ENCODE measurements at regions not wholly inside any gene's neighbourhood (a gene's known extent, or its start where the extent isn't known, plus 50 kb on each side); places are given as distances from the start of the nearest gene placed in this dataset.

- no peaks in the 10 kb centered on the region for H3K4me1 ChIP-seq
- no peak for DNase-seq
- H3K36me3 ChIP-seq (ENCODE audit: low read depth, missing control alignments) = no peaks in the 10 kb centered on the region
- intact Hi-C loops (cut with DNase I; ENCODE audit: low total_unique reads) = no loop called here
- H3K9me3 ChIP-seq = no peaks in the 10 kb centered on the region
- no peak overlapping the region for H3K27ac ChIP-seq
- H3K4me3 ChIP-seq = no peak overlapping the region
- 100% methylated on average over 1 of the region's 1 CpG for WGBS, 2 donors
- TF ChIP-seq POLR2A (IDR thresholded peaks at IDR 0.05) = no peak
- TF ChIP-seq, protein P1, sequence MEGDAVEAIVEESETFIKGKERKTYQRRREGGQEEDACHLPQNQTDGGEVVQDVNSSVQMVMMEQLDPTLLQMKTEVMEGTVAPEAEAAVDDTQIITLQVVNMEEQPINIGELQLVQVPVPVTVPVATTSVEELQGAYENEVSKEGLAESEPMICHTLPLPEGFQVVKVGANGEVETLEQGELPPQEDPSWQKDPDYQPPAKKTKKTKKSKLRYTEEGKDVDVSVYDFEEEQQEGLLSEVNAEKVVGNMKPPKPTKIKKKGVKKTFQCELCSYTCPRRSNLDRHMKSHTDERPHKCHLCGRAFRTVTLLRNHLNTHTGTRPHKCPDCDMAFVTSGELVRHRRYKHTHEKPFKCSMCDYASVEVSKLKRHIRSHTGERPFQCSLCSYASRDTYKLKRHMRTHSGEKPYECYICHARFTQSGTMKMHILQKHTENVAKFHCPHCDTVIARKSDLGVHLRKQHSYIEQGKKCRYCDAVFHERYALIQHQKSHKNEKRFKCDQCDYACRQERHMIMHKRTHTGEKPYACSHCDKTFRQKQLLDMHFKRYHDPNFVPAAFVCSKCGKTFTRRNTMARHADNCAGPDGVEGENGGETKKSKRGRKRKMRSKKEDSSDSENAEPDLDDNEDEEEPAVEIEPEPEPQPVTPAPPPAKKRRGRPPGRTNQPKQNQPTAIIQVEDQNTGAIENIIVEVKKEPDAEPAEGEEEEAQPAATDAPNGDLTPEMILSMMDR (IDR thresholded peaks at IDR 0.05) = no peak
- H3K27me3 ChIP-seq = no peaks in the 10 kb centered on the region
Observed at GRCh38 chrY:8092926-8093325, 1181.4 kb upstream of the AMELY start.

DNA sequence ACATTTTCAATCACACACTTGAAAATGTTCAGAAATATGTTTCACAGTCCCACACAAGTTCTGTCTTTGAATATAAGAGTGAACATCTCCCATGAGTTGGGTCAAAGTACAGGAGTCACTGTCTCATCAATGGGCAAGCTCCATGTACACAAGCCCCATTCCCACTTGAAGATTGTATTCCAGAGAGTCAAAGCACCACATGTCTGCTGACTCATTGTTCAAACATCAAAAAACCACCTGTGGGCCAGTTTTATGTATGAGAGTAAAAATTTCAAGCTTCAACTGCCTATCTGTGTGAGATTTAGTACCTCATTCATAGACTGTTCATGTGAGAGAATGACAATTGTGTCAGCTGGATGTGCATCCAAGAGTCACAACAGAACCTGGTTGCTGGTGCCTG is 1174.4 kb upstream of the AMELY start:
- TF ChIP-seq POLR2A (IDR thresholded peaks at IDR 0.05) = no peak
- TF ChIP-seq, protein P1 (IDR thresholded peaks at IDR 0.05) = no peak
- H3K27me3 ChIP-seq = no peaks in the 10 kb centered on the region
- no peaks in the 10 kb centered on the region for H3K4me1 ChIP-seq
- no peaks in the 10 kb centered on the region for H3K36me3 ChIP-seq (ENCODE audit: low read depth, missing control alignments)
- H3K9me3 ChIP-seq = no peaks in the 10 kb centered on the region
- H3K4me3 ChIP-seq = no peak overlapping the region
- no peak overlapping the region for H3K27ac ChIP-seq
- intact Hi-C loops (cut with DNase I; ENCODE audit: low total_unique reads) = no loop called here
- DNase-seq = no peak

DNA sequence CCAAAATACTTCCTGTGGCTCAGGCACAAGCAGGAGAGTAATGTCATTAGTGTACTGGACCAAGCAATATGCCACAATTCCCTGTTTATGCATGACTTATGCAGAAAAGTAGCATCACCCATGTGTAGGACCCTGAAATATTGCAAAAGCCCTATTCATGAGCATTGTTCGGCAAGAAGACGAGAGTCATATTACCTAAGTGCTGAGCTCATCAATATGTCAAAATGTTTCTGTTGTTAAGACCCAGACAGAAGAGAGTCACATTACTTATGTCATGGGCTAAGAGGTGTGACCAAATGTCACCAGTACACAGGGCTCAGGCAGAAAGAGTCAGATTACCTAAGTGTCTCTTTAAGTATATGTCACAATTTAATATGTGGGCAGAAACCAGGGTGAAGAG is 1172.6 kb upstream of the AMELY start:
- H3K36me3 ChIP-seq (ENCODE audit: low read depth, missing control alignments) = no peaks in the 10 kb centered on the region
- H3K9me3 ChIP-seq = no peaks in the 10 kb centered on the region
- H3K4me3 ChIP-seq = no peak overlapping the region
- H3K27ac ChIP-seq = no peak overlapping the region
- 88 to 94% methylated on average over 2 of the region's 2 CpGs for WGBS, 2 donors
- H3K27me3 ChIP-seq = no peaks in the 10 kb centered on the region
- intact Hi-C loops (cut with DNase I; ENCODE audit: low total_unique reads) = no loop called here
- no peak for TF ChIP-seq POLR2A (IDR thresholded peaks at IDR 0.05)
- TF ChIP-seq, protein P1 (IDR thresholded peaks at IDR 0.05) = no peak
- no peaks in the 10 kb centered on the region for H3K4me1 ChIP-seq
- DNase-seq = no peak

- no peaks in the 10 kb centered on the region for H3K9me3 ChIP-seq
- no peak overlapping the region for H3K4me3 ChIP-seq
- intact Hi-C loops (cut with DNase I; ENCODE audit: low total_unique reads) = no loop called here
- no peak for DNase-seq
- TF ChIP-seq POLR2A (IDR thresholded peaks at IDR 0.05) = no peak
- TF ChIP-seq, protein P1 (IDR thresholded peaks at IDR 0.05) = no peak
- no peaks in the 10 kb centered on the region for H3K27me3 ChIP-seq
- H3K4me1 ChIP-seq = no peaks in the 10 kb centered on the region
- no peaks in the 10 kb centered on the region for H3K36me3 ChIP-seq (ENCODE audit: low read depth, missing control alignments)
- H3K27ac ChIP-seq = no peak overlapping the region
Observed at GRCh38 chrY:8081151-8081550, 1169.6 kb upstream of the AMELY start.

GRCh38 chrY:8065220-8065619 is 1153.7 kb upstream of the AMELY start:
- Histone ChIP-seq H3K4me3 (no peak overlapping the region), H3K9me3 (no peaks in the 10 kb centered on the region), H3K36me3 (ENCODE audit: low read depth, missing control alignments) (no peaks in the 10 kb centered on the region), H3K4me1 (no peaks in the 10 kb centered on the region), H3K27me3 (no peaks in the 10 kb centered on the region), H3K27ac (no peak overlapping the region)
- no peak for DNase-seq
- TF ChIP-seq, protein P1 (IDR thresholded peaks at IDR 0.05) = no peak
- no peak for TF ChIP-seq POLR2A (IDR thresholded peaks at IDR 0.05)
- 91 to 96% methylated on average over 2 of the region's 2 CpGs for WGBS, 2 donors
- intact Hi-C loops (cut with DNase I; ENCODE audit: low total_unique reads) = no loop called here
